Liver (tissue), 8 donors: ENCODE measurements at regions not wholly inside any gene's neighbourhood (a gene's known extent, or its start where the extent isn't known, plus 50 kb on each side); places are given as distances from the start of the nearest gene placed in this dataset.

Experiments used
- DNase-seq: peaks from one replicate; pipeline ENCODE4 v3.0.0-alpha.2; 2017; ENCODE audit warnings: low spot score
- H3K27ac ChIP-seq, 2 donors: one replicate each; pipeline ENCODE4 v1.7.0; 2013; ENCODE audit warnings: inconsistent platforms in 2 of 2, low read length in 2 of 2, control low read depth in 1 of 2, low read depth in 1 of 2, mild to moderate bottlenecking in 1 of 2
- H3K27me3 ChIP-seq, 4 donors: one replicate each; pipeline versions ENCODE4 v1.6.1 to v1.7.0; 2013; ENCODE audit warnings: low read length in 3 of 4, inconsistent platforms in 1 of 4, mild to moderate bottlenecking in 1 of 4, moderate library complexity in 1 of 4; ENCODE audit not compliant: control insufficient read depth in 4 of 4, insufficient read depth in 4 of 4
- H3K36me3 ChIP-seq, 4 donors: one replicate each; pipeline versions ENCODE4 v1.6.1 to v1.7.0; 2013; ENCODE audit warnings: low read length in 3 of 4, mild to moderate bottlenecking in 3 of 4, low read depth in 1 of 4, moderate library complexity in 1 of 4; ENCODE audit not compliant: control insufficient read depth in 4 of 4, insufficient read depth in 3 of 4
- H3K4me1 ChIP-seq, 4 donors: one replicate each; pipeline versions ENCODE4 v1.6.1 to v1.7.0; 2013; ENCODE audit warnings: low read length in 3 of 4, mild to moderate bottlenecking in 3 of 4, moderate library complexity in 1 of 4; ENCODE audit not compliant: control insufficient read depth in 4 of 4, insufficient read depth in 4 of 4
- H3K4me3 ChIP-seq, 3 donors: one replicate each; pipeline versions ENCODE4 v1.6.1 to v1.7.0; 2013; ENCODE audit warnings: low read length in 3 of 3, control low read depth in 1 of 3, low read depth in 1 of 3, mild to moderate bottlenecking in 1 of 3
- H3K9ac ChIP-seq, 2 donors: one replicate each; pipeline ENCODE4 v1.7.0; 2013; ENCODE audit warnings: low read length in 2 of 2, mild to moderate bottlenecking in 2 of 2, moderate library complexity in 2 of 2, control low read depth in 1 of 2, low read depth in 1 of 2
- H3K9me3 ChIP-seq, 4 donors: one replicate each; pipeline versions ENCODE4 v1.6.1 to v1.7.0; 2013; ENCODE audit warnings: low read length in 3 of 4; ENCODE audit not compliant: control insufficient read depth in 4 of 4
- FOXA1 ChIP-seq: IDR thresholded peaks from 2 replicates; pipeline ENCODE4 v1.6.1; 2016; ENCODE audit warnings: antibody characterized with exemption
- FOXA2 ChIP-seq: IDR thresholded peaks from 2 replicates; pipeline ENCODE4 v1.6.1; 2016; ENCODE audit warnings: antibody characterized with exemption
- GABPA ChIP-seq, 2 donors: IDR thresholded peaks in 1 of 2; conservative IDR thresholded peaks in 1 of 2; 2 replicates each; pipeline ENCODE4 v1.6.1; 2016; ENCODE audit warnings: antibody characterized with exemption in 2 of 2, mild to moderate bottlenecking in 1 of 2, moderate library complexity in 1 of 2
- HNF4A ChIP-seq, 2 donors: conservative IDR thresholded peaks; 2 replicates each; pipeline ENCODE4 v1.6.1; 2016; ENCODE audit warnings: antibody characterized with exemption in 2 of 2, mild to moderate bottlenecking in 2 of 2
- JUND ChIP-seq, 2 donors: IDR thresholded peaks; 2 replicates each; pipeline ENCODE4 v1.6.1; 2016; ENCODE audit warnings: antibody characterized with exemption in 2 of 2
- NR2F2 ChIP-seq: IDR thresholded peaks from 2 replicates; pipeline ENCODE4 v1.6.1; 2016; ENCODE audit warnings: antibody characterized with exemption
- RAD21 ChIP-seq, 2 donors: IDR thresholded peaks; 2 replicates each; pipeline ENCODE4 v1.6.1; 2016; ENCODE audit warnings: antibody characterized with exemption in 2 of 2, mild to moderate bottlenecking in 2 of 2
- RXRA ChIP-seq, 2 donors: IDR thresholded peaks; 2 replicates each; pipeline ENCODE4 v1.6.1; 2017 to 2018; ENCODE audit warnings: antibody characterized with exemption in 2 of 2, mild to moderate bottlenecking in 1 of 2
- SP1 ChIP-seq: IDR thresholded peaks from 2 replicates; pipeline ENCODE4 v1.6.1; 2018; ENCODE audit warnings: antibody characterized with exemption, mild to moderate bottlenecking
- TAF1 ChIP-seq: conservative IDR thresholded peaks from 2 replicates; pipeline ENCODE4 v1.6.1; 2016; ENCODE audit warnings: antibody characterized with exemption, mild to moderate bottlenecking
- YY1 ChIP-seq: IDR thresholded peaks from 2 replicates; pipeline ENCODE4 v1.6.1; 2016; ENCODE audit warnings: antibody characterized with exemption, mild to moderate bottlenecking
- WGBS: extraction: QIAGEN DNeasy Blood & Tissue Kit; methylation state at CpG from one replicate; pipeline ENCODE4 v1.1.7; 2013; 5-methylcytosine and 5-hydroxymethylcytosine counted together
- TF ChIP-seq, protein P1 (sequence below): IDR thresholded peaks from 2 replicates; pipeline ENCODE4 v1.6.1; 2016; ENCODE audit warnings: antibody characterized with exemption
- TF ChIP-seq, protein P2 (sequence below): IDR thresholded peaks from 2 replicates; pipeline ENCODE4 v1.6.1; 2016; ENCODE audit warnings: antibody characterized with exemption, mild to moderate bottlenecking
- TF ChIP-seq, protein P3 (sequence below): fragments of 150-350 bp; IDR thresholded peaks from 2 replicates; pipeline ENCODE4 v1.5.1; 2017; ENCODE audit warnings: improper control_type of control experiment, low read depth, low read length; ENCODE audit not compliant: missing input control
- donor health status: healthy.
- donor health status: healthy.
- donor health status: healthy.
- donor health status: healthy.
- donor health status: healthy.

DNA sequence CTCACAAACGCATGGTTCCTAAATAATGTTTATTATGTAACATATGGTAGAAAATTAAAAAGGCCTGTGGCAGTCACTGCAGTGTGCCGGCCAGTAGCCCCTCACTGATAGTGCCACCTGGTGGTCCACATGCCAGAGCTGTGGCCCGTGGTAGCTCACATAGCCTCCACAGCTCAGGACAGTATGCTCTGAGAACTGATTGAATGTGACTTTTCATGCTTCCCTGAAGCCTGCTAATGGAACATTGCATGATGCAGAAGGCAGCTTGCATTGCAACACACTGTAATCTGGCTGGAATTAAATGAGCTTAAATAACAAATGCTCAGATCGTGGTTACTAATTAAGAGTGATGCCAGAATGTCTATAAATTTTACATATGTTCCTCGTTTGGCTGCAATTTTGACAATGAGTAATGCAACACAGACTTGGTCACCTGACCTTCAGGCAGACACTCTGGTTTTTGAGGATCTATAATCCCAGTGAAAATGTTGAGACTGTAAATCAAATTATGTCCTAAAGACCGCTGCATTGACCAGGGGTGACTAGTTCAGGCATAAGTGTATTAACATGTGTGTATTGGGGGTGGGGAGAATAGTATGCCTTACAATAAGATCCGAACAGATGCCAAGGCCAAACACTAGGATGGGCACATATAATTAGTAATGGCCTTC lies 566.4 kb downstream of the METTL15 start:
- Histone ChIP-seq H3K27ac (no peak overlapping the region), H3K36me3 (no peaks in the 10 kb centered on the region), H3K9ac (no peak overlapping the region), H3K9me3 (no peaks in the 10 kb centered on the region), H3K4me1 (no peaks in the 10 kb centered on the region), H3K27me3 (no peaks in the 10 kb centered on the region), H3K4me3 (no peak overlapping the region)
- TF ChIP-seq YY1 (no peak), TAF1 (no peak), FOXA1 (no peak)
- TF ChIP-seq, protein P1, sequence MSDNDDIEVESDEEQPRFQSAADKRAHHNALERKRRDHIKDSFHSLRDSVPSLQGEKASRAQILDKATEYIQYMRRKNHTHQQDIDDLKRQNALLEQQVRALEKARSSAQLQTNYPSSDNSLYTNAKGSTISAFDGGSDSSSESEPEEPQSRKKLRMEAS = no peak
- TF ChIP-seq, protein P2, sequence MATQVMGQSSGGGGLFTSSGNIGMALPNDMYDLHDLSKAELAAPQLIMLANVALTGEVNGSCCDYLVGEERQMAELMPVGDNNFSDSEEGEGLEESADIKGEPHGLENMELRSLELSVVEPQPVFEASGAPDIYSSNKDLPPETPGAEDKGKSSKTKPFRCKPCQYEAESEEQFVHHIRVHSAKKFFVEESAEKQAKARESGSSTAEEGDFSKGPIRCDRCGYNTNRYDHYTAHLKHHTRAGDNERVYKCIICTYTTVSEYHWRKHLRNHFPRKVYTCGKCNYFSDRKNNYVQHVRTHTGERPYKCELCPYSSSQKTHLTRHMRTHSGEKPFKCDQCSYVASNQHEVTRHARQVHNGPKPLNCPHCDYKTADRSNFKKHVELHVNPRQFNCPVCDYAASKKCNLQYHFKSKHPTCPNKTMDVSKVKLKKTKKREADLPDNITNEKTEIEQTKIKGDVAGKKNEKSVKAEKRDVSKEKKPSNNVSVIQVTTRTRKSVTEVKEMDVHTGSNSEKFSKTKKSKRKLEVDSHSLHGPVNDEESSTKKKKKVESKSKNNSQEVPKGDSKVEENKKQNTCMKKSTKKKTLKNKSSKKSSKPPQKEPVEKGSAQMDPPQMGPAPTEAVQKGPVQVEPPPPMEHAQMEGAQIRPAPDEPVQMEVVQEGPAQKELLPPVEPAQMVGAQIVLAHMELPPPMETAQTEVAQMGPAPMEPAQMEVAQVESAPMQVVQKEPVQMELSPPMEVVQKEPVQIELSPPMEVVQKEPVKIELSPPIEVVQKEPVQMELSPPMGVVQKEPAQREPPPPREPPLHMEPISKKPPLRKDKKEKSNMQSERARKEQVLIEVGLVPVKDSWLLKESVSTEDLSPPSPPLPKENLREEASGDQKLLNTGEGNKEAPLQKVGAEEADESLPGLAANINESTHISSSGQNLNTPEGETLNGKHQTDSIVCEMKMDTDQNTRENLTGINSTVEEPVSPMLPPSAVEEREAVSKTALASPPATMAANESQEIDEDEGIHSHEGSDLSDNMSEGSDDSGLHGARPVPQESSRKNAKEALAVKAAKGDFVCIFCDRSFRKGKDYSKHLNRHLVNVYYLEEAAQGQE = no peak
- TF ChIP-seq, protein P3, sequence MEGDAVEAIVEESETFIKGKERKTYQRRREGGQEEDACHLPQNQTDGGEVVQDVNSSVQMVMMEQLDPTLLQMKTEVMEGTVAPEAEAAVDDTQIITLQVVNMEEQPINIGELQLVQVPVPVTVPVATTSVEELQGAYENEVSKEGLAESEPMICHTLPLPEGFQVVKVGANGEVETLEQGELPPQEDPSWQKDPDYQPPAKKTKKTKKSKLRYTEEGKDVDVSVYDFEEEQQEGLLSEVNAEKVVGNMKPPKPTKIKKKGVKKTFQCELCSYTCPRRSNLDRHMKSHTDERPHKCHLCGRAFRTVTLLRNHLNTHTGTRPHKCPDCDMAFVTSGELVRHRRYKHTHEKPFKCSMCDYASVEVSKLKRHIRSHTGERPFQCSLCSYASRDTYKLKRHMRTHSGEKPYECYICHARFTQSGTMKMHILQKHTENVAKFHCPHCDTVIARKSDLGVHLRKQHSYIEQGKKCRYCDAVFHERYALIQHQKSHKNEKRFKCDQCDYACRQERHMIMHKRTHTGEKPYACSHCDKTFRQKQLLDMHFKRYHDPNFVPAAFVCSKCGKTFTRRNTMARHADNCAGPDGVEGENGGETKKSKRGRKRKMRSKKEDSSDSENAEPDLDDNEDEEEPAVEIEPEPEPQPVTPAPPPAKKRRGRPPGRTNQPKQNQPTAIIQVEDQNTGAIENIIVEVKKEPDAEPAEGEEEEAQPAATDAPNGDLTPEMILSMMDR = peak; percentile 11
- no peak for DNase-seq
- WGBS = 68% methylated on average over 7 of the region's 7 CpGs

DNA sequence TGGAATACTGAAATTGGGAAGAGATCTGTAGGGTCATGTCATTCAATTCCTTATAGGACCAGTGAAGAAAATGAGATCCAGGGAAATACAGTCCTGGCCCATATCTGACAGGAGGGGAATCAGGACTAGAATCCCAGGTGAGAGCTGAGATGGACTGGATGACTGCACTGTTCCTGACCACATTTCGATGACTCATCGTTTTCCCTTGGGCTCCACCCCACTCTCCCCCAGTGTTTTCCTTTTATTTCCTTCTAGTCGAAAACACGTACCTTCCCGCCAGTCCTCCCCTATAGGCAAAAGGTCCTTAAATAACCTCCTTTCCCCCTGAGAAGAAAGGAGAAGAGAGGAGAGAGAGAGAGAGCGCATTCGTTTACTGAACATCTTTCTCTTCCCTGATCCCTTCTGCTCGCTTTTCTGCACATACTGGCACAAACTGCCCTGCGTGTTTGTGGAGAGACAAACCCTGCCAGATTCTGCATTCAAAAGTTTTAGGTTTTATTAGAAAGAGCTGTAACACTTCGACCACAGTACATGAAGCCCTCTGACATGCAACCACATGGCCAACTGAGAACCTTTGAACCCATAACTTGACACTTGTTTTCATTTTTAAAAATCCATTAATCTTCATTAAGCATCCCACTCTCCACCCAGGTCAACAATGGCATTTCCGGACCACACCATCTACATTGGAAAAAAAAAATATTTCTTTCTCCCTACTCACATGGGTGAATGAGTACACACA lies 565.7 kb downstream of the METTL15 start:
- WGBS = 77% methylated on average over 11 of the region's 11 CpGs
- H3K9me3 ChIP-seq = no peaks in the 10 kb centered on the region
- H3K27me3 ChIP-seq = no peaks in the 10 kb centered on the region
- H3K36me3 ChIP-seq = no peaks in the 10 kb centered on the region
- H3K4me3 ChIP-seq = no peak overlapping the region
- no peak for DNase-seq
- TF ChIP-seq NR2F2 (peak; percentile 86), RAD21 (IDR thresholded peaks at IDR 0.05) (no peak)
- H3K4me1 ChIP-seq = no peaks in the 10 kb centered on the region
- no peak overlapping the region for H3K9ac ChIP-seq
- H3K27ac ChIP-seq = no peak overlapping the region

DNA sequence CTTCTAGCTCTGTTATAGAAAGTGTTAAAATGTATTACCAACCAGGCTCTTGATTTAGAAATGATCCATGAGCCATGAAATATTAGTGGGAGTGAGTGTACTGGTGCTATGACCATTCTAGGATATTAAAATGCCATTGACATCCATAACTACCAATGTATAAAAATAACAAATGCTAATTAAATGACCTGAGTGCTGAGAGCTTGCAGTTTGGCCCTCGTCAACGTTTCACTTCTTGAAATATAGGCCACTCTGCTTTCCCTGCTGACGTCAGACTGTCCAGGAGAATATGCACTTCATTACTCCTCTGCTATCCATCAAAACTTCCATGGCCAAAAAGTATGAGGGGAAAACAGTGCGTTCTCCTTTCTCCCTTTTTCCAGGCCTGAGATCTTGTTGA lies 563.1 kb downstream of the METTL15 start:
- H3K9me3 ChIP-seq = no peaks in the 10 kb centered on the region
- H3K27ac ChIP-seq = no peak overlapping the region
- H3K36me3 ChIP-seq = no peaks in the 10 kb centered on the region
- H3K9ac ChIP-seq = no peak overlapping the region
- H3K4me3 ChIP-seq = no peak overlapping the region
- H3K4me1 ChIP-seq = no peaks in the 10 kb centered on the region
- WGBS = 66% methylated on average over 4 of the region's 4 CpGs
- no peak for DNase-seq
- no peaks in the 10 kb centered on the region for H3K27me3 ChIP-seq
- TF ChIP-seq JUND (IDR thresholded peaks at IDR 0.05) (no peak), RXRA (IDR thresholded peaks at IDR 0.05) (no peak), SP1 (no peak), FOXA2 (no peak), GABPA (IDR thresholded peaks at IDR 0.05 in 1 of 2, conservative IDR thresholded peaks at IDR 0.05 in 1 of 2) (no peak), HNF4A (conservative IDR thresholded peaks at IDR 0.05) (no peak), TAF1 (no peak)
- TF ChIP-seq, protein P2 = no peak
- TF ChIP-seq, protein P1 = no peak
- TF ChIP-seq, protein P3 = no peak
